SW480 (cell line): ENCODE measurements at regions not wholly inside any gene's neighbourhood (a gene's known extent, or its start where the extent isn't known, plus 50 kb on each side); places are given as distances from the start of the nearest gene placed in this dataset.
"Not testable (repeated sequence)": the region's sequence is repeated elsewhere in the genome, so short reads cannot be mapped to it uniquely, and the experiment has no call there.

Source experiments
- DNase-seq: peaks from one replicate; pipeline ENCODE4 v3.0.0-alpha.2; 2016; ENCODE audit warnings: low spot score

DNA sequence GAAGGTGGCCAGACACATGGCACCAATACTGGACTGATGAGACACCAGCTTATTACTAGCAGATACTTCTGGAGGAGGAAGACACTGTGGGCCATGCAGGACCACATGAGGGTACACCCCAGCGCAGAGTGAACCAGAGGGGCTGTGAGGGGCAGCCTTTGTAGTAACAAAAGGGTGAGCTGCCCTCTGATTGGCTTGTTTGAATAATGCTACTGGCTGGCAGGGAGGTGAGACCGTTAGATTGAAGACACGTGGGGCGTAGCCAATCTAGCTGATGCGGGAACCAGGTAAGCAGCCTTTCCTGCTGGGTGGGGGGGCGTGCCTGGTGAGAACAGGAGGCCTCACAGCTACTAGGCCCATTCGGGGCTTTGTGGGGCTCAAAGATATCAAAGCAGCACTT lies 102.8 kb upstream of the SEC14L1 start:
- DNase-seq, result no peak

- no peak for DNase-seq
Measured at GRCh38 chr17:77038884-77039555, 101.7 kb upstream of the SEC14L1 start.

GRCh38 chr17:77042476-77043231 lies 98.1 kb upstream of the SEC14L1 start:
- DNase-seq, result no peak

- no peak for DNase-seq
Measured at GRCh38 chr17:77045441-77046041, 95.2 kb upstream of the SEC14L1 start.

- DNase-seq, result peak; percentile 69
Measured at GRCh38 chr17:77049440-77049839, 91.3 kb upstream of the SEC14L1 start.

DNA sequence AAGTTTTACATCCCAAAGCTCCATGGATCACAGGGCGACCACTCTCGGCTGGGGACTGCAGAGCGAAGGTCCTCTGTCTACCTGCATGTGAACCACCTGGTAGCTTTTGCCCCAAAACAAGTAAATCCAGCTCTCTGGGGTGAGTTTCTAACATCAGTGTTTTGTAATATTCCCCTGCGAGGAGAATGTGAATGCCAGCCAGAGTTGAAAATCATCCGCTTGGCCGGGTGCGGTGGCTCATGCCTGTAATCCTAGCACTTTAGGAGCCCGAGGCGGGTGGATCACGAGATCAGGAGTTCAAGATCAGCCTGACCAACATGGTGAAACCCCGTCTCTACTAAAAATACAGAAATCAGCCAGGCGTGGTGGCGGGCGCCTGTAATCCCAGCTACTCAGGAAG lies 89.9 kb upstream of the SEC14L1 start:
- DNase-seq, result not testable (repeated sequence)

- no peak for DNase-seq
Measured at GRCh38 chr17:77054936-77055335, 85.8 kb upstream of the SEC14L1 start.

- no peak for DNase-seq
Measured at GRCh38 chr17:77055453-77055852, 85.3 kb upstream of the SEC14L1 start.

- no peak for DNase-seq
Measured at GRCh38 chr17:77058016-77058415, 82.8 kb upstream of the SEC14L1 start.

GRCh38 chr17:77061669-77062068 lies 79.1 kb upstream of the SEC14L1 start:
- no peak for DNase-seq

DNA sequence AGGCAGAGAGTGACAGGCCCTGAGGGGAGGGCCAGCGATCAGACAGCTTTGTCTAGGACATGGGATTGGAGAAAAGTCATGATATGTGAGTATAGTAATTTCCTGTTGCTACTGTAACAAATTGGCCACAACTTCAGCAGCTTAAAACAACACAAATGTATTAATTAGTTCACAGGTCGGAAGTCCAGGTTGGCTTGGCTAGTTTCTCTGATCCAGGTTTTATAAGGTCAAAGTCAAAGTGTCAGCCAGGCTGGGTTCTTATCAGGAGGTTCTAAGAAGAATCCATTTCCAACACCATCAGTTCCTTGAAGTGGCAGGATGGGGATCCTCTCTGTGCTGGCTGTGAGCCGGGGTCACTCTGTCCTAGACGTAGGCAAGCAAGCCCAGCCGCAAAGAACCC lies 76.2 kb upstream of the SEC14L1 start:
- no peak for DNase-seq

- no peak for DNase-seq
Measured at GRCh38 chr17:77066165-77066564, 74.6 kb upstream of the SEC14L1 start.

DNA sequence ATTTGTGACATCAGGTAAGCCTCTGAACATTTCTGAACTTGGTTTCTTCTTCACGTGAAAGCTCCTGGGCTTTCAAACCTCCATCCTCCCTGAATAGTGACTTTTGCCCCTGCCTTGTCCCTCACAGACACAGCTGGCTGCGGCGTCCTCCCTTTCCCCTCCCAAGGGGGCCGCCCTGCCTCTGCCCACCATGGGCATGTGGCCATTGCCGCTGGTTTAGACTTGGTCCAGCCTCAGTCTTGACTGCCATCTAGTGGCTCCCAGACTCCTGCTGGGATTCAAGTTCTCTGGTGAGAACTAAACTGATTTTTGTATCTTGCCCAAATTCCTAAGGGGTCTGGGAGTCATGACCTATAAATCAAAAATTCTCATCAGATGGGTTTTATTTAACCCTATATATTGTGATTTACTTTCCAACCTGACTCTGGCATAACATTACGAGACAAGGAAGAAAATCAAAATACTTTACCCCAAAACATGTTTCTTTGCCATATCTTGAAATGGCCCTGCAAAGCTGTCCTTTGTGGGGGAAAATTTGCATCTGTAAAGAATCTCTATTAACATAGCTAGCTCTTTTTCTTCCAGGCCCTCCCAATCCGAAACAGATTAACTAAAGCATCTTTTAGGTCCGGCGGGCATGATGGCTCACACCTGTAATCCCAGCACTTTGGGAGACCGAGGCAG lies 73.9 kb upstream of the SEC14L1 start:
- DNase-seq, result peak; percentile 49

DNA sequence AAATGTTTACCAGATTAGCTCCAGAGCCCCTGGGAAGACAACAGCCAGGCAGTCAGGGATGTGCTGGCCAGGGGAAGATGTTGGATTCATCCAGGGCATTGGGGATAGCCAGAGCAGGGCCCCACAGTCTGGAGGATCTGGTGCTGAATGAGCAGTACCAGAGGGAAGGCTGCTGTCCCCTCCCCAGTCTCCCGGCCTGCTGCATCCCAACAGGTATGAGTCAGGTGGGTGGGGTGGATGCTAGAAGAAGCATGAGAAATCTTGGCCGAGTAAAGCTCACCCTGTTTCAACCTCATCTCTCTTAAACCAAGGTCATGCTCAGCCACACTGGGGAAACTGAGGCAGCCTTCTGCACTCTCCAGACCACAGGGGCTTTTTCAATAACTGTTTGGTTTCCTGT lies 71.9 kb upstream of the SEC14L1 start:
- peak; percentile 11 for DNase-seq

- no peak for DNase-seq
Measured at GRCh38 chr17:77070888-77071279, 69.9 kb upstream of the SEC14L1 start.

- DNase-seq, result no peak
Measured at GRCh38 chr17:77071925-77072490, 68.8 kb upstream of the SEC14L1 start.

DNA sequence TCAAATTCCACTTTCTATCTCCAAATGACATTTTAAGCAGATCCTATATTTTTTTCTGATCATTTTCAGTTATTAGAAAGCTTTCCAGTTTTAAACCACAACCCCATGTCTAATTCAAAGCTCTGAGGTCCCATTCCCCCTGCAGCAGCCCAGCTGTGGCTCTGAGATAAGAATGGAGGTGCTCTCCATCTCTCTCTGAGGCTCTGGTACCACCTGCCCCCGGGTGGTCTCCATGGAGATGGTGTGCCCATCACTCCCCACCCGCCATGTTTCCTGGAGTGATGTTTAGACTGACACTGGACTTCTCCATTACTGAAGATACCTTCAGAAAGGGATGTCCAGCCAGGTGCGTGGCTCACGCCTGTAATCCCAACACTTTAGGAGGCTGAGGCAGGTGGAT lies 68.1 kb upstream of the SEC14L1 start:
- no peak for DNase-seq

DNA sequence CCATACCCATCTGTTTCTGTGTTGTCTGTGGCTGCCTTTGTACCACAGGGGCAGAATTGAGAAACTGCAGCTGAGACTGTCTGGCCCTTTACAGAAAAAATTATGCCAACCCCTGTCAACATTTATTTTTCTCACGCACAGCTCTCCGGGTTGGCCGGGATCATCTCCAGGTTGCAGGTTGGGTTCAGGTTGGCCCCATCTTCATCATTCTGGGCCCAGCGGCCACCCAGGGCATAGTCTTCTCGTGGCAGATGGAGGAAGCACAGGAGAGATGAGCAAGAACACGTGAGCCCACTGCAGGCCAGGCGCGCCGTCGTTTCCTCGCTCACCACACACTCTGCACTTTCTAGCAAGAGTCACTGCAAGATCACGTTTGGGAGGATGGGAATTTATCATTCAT lies 66.1 kb upstream of the SEC14L1 start:
- no peak for DNase-seq

GRCh38 chr17:77076124-77076830 lies 64.5 kb upstream of the SEC14L1 start:
- no peak for DNase-seq

DNA sequence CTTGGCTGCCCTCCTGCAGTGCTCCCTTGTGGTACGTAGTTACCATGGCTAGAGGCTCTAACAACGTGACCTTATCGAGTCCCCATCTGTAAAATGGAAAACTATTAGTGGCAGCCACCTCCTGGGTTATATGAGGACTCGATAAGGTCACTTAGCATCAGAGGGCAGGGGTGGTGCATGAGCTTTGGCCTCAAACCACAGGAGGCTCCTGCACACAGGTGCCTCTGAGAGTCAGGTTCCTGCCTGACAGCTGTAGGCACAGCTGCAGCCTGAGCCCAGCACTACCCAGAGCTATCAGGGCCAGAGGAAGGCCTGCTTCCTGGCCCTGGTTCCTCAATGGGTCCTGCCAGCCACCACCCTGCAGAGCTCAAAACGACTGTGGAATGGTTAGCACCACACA lies 57.2 kb upstream of the SEC14L1 start:
- no peak for DNase-seq

- DNase-seq, result no peak
Measured at GRCh38 chr17:77085926-77086432, 54.8 kb upstream of the SEC14L1 start.
